Neural progenitor cell (in vitro differentiated cells): ENCODE measurements at regions not wholly inside any gene's neighbourhood (a gene's known extent, or its start where the extent isn't known, plus 50 kb on each side); places are given as distances from the start of the nearest gene placed in this dataset.

Experiments used
- EZH2 ChIP-seq: fragments of 200-600 bp; sonication (generic); IDR thresholded peaks from 2 replicates; pipeline ENCODE4 v1.6.1; 2017; ENCODE audit warnings: antibody characterized with exemption, mild to moderate bottlenecking, moderate library complexity
- EZH2phosphoT487 ChIP-seq: fragments of 200-600 bp; sonication (generic); IDR thresholded peaks from 2 replicates; pipeline ENCODE4 v1.6.1; 2017; ENCODE audit warnings: antibody characterized with exemption
- TF ChIP-seq, protein P1 (sequence below): fragments of 200-600 bp; sonication (generic); IDR thresholded peaks from 2 replicates; pipeline ENCODE4 v1.5.1; 2017; ENCODE audit warnings: antibody characterized with exemption, mild to moderate bottlenecking

GRCh38 chr5:158619083-158619788 is 480.5 kb downstream of the EBF1 start:
- TF ChIP-seq EZH2: no peak
- TF ChIP-seq, protein P1, sequence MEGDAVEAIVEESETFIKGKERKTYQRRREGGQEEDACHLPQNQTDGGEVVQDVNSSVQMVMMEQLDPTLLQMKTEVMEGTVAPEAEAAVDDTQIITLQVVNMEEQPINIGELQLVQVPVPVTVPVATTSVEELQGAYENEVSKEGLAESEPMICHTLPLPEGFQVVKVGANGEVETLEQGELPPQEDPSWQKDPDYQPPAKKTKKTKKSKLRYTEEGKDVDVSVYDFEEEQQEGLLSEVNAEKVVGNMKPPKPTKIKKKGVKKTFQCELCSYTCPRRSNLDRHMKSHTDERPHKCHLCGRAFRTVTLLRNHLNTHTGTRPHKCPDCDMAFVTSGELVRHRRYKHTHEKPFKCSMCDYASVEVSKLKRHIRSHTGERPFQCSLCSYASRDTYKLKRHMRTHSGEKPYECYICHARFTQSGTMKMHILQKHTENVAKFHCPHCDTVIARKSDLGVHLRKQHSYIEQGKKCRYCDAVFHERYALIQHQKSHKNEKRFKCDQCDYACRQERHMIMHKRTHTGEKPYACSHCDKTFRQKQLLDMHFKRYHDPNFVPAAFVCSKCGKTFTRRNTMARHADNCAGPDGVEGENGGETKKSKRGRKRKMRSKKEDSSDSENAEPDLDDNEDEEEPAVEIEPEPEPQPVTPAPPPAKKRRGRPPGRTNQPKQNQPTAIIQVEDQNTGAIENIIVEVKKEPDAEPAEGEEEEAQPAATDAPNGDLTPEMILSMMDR: no peak
- TF ChIP-seq EZH2phosphoT487: no peak
